Lower leg skin (tissue), 3 donors: ENCODE measurements at regions not wholly inside any gene's neighbourhood (a gene's known extent, or its start where the extent isn't known, plus 50 kb on each side); places are given as distances from the start of the nearest gene placed in this dataset.

Experiments used
- POLR2A ChIP-seq, 2 donors: fragments of 450-650 bp; IDR thresholded peaks; one replicate each; pipeline ENCODE4 v1.6.1; 2016 to 2017; ENCODE audit warnings: antibody characterized with exemption in 2 of 2, mild to moderate bottlenecking in 1 of 2, moderate library complexity in 1 of 2
- TF ChIP-seq, protein P1 (sequence below), 3 donors: fragments of 450-650 bp; IDR thresholded peaks; one replicate each; pipeline ENCODE4 v1.5.1; 2016; ENCODE audit warnings: antibody characterized with exemption in 3 of 3, mild to moderate bottlenecking in 3 of 3, moderate library complexity in 2 of 3

DNA sequence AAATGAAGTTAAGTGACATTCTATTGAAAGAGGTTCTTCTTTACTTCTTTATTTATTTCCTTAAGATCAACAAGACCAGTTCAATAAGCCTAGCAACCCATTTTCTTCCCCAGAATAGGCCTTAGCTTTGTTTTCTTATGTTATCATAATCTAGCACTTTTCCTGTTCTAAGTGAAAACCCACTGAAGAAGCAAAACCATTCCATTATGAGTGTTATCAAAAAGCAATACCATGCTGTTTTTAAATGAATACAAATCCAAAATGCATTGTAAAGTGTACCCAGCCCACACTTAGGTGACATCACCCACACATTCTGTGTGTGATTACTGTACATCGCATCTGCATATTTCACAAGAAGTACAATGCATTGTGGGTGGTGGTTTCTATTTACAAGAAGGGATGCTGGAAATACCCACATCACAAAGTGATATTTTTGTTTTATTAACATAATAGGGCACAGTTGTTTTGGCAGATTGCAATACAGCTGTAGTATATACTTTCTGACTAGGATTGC, 679.5 kb downstream of the KCNJ3 start:
- TF ChIP-seq POLR2A (IDR thresholded peaks at IDR 0.05) = no peak
- TF ChIP-seq, protein P1, sequence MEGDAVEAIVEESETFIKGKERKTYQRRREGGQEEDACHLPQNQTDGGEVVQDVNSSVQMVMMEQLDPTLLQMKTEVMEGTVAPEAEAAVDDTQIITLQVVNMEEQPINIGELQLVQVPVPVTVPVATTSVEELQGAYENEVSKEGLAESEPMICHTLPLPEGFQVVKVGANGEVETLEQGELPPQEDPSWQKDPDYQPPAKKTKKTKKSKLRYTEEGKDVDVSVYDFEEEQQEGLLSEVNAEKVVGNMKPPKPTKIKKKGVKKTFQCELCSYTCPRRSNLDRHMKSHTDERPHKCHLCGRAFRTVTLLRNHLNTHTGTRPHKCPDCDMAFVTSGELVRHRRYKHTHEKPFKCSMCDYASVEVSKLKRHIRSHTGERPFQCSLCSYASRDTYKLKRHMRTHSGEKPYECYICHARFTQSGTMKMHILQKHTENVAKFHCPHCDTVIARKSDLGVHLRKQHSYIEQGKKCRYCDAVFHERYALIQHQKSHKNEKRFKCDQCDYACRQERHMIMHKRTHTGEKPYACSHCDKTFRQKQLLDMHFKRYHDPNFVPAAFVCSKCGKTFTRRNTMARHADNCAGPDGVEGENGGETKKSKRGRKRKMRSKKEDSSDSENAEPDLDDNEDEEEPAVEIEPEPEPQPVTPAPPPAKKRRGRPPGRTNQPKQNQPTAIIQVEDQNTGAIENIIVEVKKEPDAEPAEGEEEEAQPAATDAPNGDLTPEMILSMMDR (IDR thresholded peaks at IDR 0.05) = no peak
